Thyroid gland (tissue), 4 donors: ENCODE measurements at regions not wholly inside any gene's neighbourhood (a gene's known extent, or its start where the extent isn't known, plus 50 kb on each side); places are given as distances from the start of the nearest gene placed in this dataset.

Source experiments
- DNase-seq, 2 donors: peaks; one replicate each; pipeline ENCODE4 v3.0.0-alpha.2; 2019
- H3K27ac ChIP-seq, 3 donors: fragments of 200-600 bp; sonication (generic); 1 replicate in 2 of 3; 2 replicates in 1 of 3; pipeline ENCODE4 v1.5.1; 2016 to 2019; ENCODE audit warnings: mild to moderate bottlenecking in 1 of 3, moderate library complexity in 1 of 3
- H3K27me3 ChIP-seq: fragments of 200-600 bp; sonication (generic); one replicate; pipeline ENCODE4 v1.5.1; 2019
- H3K36me3 ChIP-seq, 2 donors: fragments of 200-600 bp; sonication (generic); one replicate each; pipeline ENCODE4 v1.5.1; 2016 to 2019
- H3K4me1 ChIP-seq, 2 donors: fragments of 200-600 bp; sonication (generic); one replicate each; pipeline ENCODE4 v1.5.1; 2017 to 2019
- H3K4me3 ChIP-seq, 3 donors: fragments of 200-600 bp; sonication (generic); replicated peaks in 1 of 3; 1 replicate in 2 of 3; 2 replicates in 1 of 3; pipeline ENCODE4 v1.5.1; 2016; ENCODE audit warnings: mild to moderate bottlenecking in 1 of 3
- H3K9me3 ChIP-seq: fragments of 200-600 bp; sonication (generic); one replicate; pipeline ENCODE4 v1.5.1; 2017
- CTCF ChIP-seq, 6 experiments: fragments of 200-600 bp in 3 of 6; fragments of 450-650 bp in 3 of 6; sonication (generic) in 3 of 6; IDR thresholded peaks; one replicate each; pipeline ENCODE4 v1.5.1; 2016 to 2019; ENCODE audit warnings: antibody characterized with exemption in 6 of 6, mild to moderate bottlenecking in 2 of 6, inconsistent platforms in 1 of 6, moderate library complexity in 1 of 6
- POLR2A ChIP-seq, 2 donors: fragments of 450-650 bp; IDR thresholded peaks; one replicate each; pipeline ENCODE4 v1.6.1; 2017; ENCODE audit warnings: antibody characterized with exemption in 2 of 2, mild to moderate bottlenecking in 2 of 2, moderate library complexity in 1 of 2
- WGBS, 2 donors: methylation state at CpG; one replicate each; pipeline ENCODE4 v1.1.5; 2017; 5-methylcytosine and 5-hydroxymethylcytosine counted together
- intact Hi-C: fragments of 100-400 bp; cut with DNase I; formaldehyde crosslinking; loops from one replicate; pipeline ENCODE4 v1.15.1; 2023

DNA sequence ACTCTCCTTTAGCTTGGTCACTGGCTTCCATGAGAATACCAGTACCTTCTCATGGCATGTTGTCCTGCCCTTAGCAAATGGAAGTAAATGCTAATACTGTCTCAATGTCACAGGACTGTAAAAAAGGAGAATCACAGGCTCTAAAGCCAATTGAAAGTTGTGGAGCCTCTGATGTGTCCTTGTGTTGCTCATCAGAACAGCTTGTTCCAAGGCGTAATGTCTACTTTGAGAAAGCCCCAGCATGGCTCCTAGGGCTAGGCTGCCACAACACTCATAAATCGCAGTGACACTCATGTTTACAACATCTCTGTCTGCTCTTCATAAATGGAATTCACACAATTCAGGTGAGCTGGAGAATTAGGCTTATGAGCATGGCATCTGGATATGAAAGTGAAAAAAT is 94.9 kb downstream of the ACTL7B start:
- WGBS, 2 donors: 93 to 100% methylated on average over 2 of the region's 2 CpGs
- peaks cover 0 to 6% of the 10 kb centered on the region in 2 donors for H3K4me1 ChIP-seq
- H3K4me3 ChIP-seq: no peak overlapping the region
- no peaks in the 10 kb centered on the region for H3K36me3 ChIP-seq
- TF ChIP-seq CTCF (IDR thresholded peaks at IDR 0.05): no peak
- no peak for TF ChIP-seq POLR2A (IDR thresholded peaks at IDR 0.05)
- DNase-seq: no peak
- H3K9me3 ChIP-seq: no peaks in the 10 kb centered on the region
- no peaks in the 10 kb centered on the region for H3K27me3 ChIP-seq
- intact Hi-C loops: loop anchor here (10.0 kb wide), 1 partner anchor 1296 kb away; no protein-coding TSS in a partner anchor
- H3K27ac ChIP-seq: no peak overlapping the region

GRCh38 chr9:108759835-108760234 is 96.0 kb downstream of the ACTL7B start:
- intact Hi-C loops: loop anchor here (10.0 kb wide), 1 partner anchor 1295 kb away; no protein-coding TSS in a partner anchor
- Histone ChIP-seq H3K4me1 (peaks cover 0 to 6% of the 10 kb centered on the region in 2 donors), H3K9me3 (no peaks in the 10 kb centered on the region), H3K27me3 (no peaks in the 10 kb centered on the region), H3K36me3 (no peaks in the 10 kb centered on the region), H3K27ac (no peak overlapping the region), H3K4me3 (no peak overlapping the region)
- no peak for TF ChIP-seq POLR2A (IDR thresholded peaks at IDR 0.05)
- no peak for TF ChIP-seq CTCF (IDR thresholded peaks at IDR 0.05)
- no peak for DNase-seq
- WGBS, 2 donors: 93 to 97% methylated on average over 2 of the region's 2 CpGs

- Histone ChIP-seq H3K27me3 (no peaks in the 10 kb centered on the region), H3K4me1 (peaks cover 0 to 6% of the 10 kb centered on the region in 2 donors), H3K36me3 (no peaks in the 10 kb centered on the region), H3K4me3 (no peak overlapping the region), H3K27ac (no peak overlapping the region), H3K9me3 (no peaks in the 10 kb centered on the region)
- intact Hi-C loops: no loop called here
- peak in 1 of 2 donors; percentile 22 for DNase-seq
- 38 to 55% methylated on average over 2 to 3 of the region's 3 CpGs for WGBS, 2 donors
- TF ChIP-seq POLR2A (IDR thresholded peaks at IDR 0.05) (no peak), CTCF (IDR thresholded peaks at IDR 0.05) (no peak)
Observed at GRCh38 chr9:108759399-108759798, 96.4 kb downstream of the ACTL7B start.

GRCh38 chr9:108756746-108757490 is 98.9 kb downstream of the ACTL7B start:
- Histone ChIP-seq H3K36me3 (no peaks in the 10 kb centered on the region), H3K27ac (no peak overlapping the region), H3K4me3 (no peak overlapping the region), H3K4me1 (peaks cover 0 to 6% of the 10 kb centered on the region in 2 donors), H3K9me3 (no peaks in the 10 kb centered on the region), H3K27me3 (no peaks in the 10 kb centered on the region)
- TF ChIP-seq POLR2A (IDR thresholded peaks at IDR 0.05) (no peak), CTCF (IDR thresholded peaks at IDR 0.05) (no peak)
- peak; percentile 44 to 51 for DNase-seq
- 29 to 32% methylated on average over 3 of the region's 3 CpGs for WGBS, 2 donors
- intact Hi-C loops: no loop called here

DNA sequence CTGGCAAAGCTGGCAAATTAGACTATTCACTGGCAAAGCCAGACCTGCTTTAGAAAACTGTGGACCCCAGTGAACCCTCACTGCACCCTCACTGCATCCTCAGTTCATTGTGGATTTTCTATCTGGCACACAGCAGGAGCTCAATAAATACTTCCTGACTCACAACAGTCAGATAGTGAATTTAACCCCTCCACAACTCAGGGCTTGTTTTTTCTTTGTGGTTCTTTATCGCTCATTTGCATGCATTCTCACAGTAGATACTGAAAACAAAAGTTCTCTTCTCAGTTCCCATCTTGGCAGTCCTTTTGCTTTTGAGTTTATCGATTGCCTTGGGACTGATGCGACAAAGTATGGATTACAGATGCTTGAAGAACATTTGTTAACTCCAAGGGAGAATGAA is 99.8 kb downstream of the ACTL7B start:
- TF ChIP-seq CTCF (IDR thresholded peaks at IDR 0.05) (no peak), POLR2A (IDR thresholded peaks at IDR 0.05) (no peak)
- Histone ChIP-seq H3K4me3 (no peak overlapping the region), H3K27ac (no peak overlapping the region), H3K4me1 (no peaks in the 10 kb centered on the region), H3K27me3 (no peaks in the 10 kb centered on the region), H3K9me3 (no peaks in the 10 kb centered on the region), H3K36me3 (no peaks in the 10 kb centered on the region)
- no peak for DNase-seq
- intact Hi-C loops: no loop called here
- 85 to 87% methylated on average over 3 of the region's 3 CpGs for WGBS, 2 donors
